NCI-H524 treated with DMSO at 0.1 percent for 48 hours (cell line): ENCODE measurements at regions not wholly inside any gene's neighbourhood (a gene's known extent, or its start where the extent isn't known, plus 50 kb on each side); places are given as distances from the start of the nearest gene placed in this dataset.

Experiments used
- DNase-seq: peaks from one replicate; lab custom pipeline; 2025; lab: John Stamatoyannopoulos, UW

- DNase-seq: no peak
Observed at GRCh38 chr13:105445796-105446195, 1089.7 kb downstream of the EFNB2 start.

- DNase-seq: no peak
Observed at GRCh38 chr13:105442949-105443699, 1092.3 kb downstream of the EFNB2 start.

- DNase-seq: no peak
Observed at GRCh38 chr13:105442040-105442439, 1093.4 kb downstream of the EFNB2 start.

- no peak for DNase-seq
Observed at GRCh38 chr13:105441051-105441750, 1094.3 kb downstream of the EFNB2 start.

- no peak for DNase-seq
Observed at GRCh38 chr13:105436943-105437342, 1098.5 kb downstream of the EFNB2 start.

- no peak for DNase-seq
Observed at GRCh38 chr13:105432438-105432837, 1103.0 kb downstream of the EFNB2 start.

- DNase-seq: no peak
Observed at GRCh38 chr13:105428811-105429210, 1106.7 kb downstream of the EFNB2 start.

- DNase-seq: no peak
Observed at GRCh38 chr13:105426441-105426840, 1109.0 kb downstream of the EFNB2 start.

- no peak for DNase-seq
Observed at GRCh38 chr13:105414639-105415038, 1120.8 kb downstream of the EFNB2 start.

- DNase-seq: no peak
Observed at GRCh38 chr13:105412171-105412570, 1123.3 kb downstream of the EFNB2 start.

- no peak for DNase-seq
Observed at GRCh38 chr13:105410602-105411001, 1124.9 kb downstream of the EFNB2 start.

GRCh38 chr13:105406551-105406950 is 1128.9 kb downstream of the EFNB2 start:
- no peak for DNase-seq

- no peak for DNase-seq
Observed at GRCh38 chr13:105403086-105403485, 1132.4 kb downstream of the EFNB2 start.

- no peak for DNase-seq
Observed at GRCh38 chr13:105395041-105395440, 1140.4 kb downstream of the EFNB2 start.

- DNase-seq: no peak
Observed at GRCh38 chr13:105389373-105389772, 1146.1 kb downstream of the EFNB2 start.

GRCh38 chr13:105377452-105377851 is 1158.0 kb downstream of the EFNB2 start:
- DNase-seq: no peak

GRCh38 chr13:105370011-105370650 is 1165.3 kb downstream of the EFNB2 start:
- DNase-seq: no peak

- DNase-seq: no peak
Observed at GRCh38 chr13:105368781-105369180, 1166.7 kb downstream of the EFNB2 start.

GRCh38 chr13:105365831-105366230 is 1169.6 kb downstream of the EFNB2 start:
- DNase-seq: no peak

GRCh38 chr13:105365021-105365550 is 1170.4 kb downstream of the EFNB2 start:
- no peak for DNase-seq

- no peak for DNase-seq
Observed at GRCh38 chr13:105364191-105364590, 1171.3 kb downstream of the EFNB2 start.

GRCh38 chr13:105363261-105364190 is 1171.9 kb downstream of the EFNB2 start:
- no peak for DNase-seq
